ENCODE measurements at regions not wholly inside any gene's neighbourhood (a gene's known extent, or its start where the extent isn't known, plus 50 kb on each side); places are given as distances from the start of the nearest gene placed in this dataset.

GRCh38 chr7:26608402-26608801 lies 256.0 kb downstream of the SKAP2 start:
- Histone ChIP-seq H3K79me2 (no peaks in the 10 kb centered on the region), H4K20me1 (ENCODE audit: insufficient read depth, poor library complexity, severe bottlenecking) (no peaks in the 10 kb centered on the region), H3K9me3 (ENCODE audit: low read depth) (no peaks in the 10 kb centered on the region), H3K27me3 (peaks cover 3% of the 10 kb centered on the region), H3K9me2 (replicated peaks; ENCODE audit: insufficient read depth) (no peaks in the 10 kb centered on the region), H3K4me1 (ENCODE audit: insufficient read depth) (no peaks in the 10 kb centered on the region), H2AFZ (no peak overlapping the region), H3K36me3 (replicated peaks; ENCODE audit: insufficient read depth, low read depth) (no peaks in the 10 kb centered on the region), H3K4me2 (no peak overlapping the region), H3K4me3 (no peak overlapping the region), H3K27ac (no peak overlapping the region)
- DNase-seq (ENCODE audit: low spot score), result no peak
- WGBS (ENCODE audit: low lambda C conversion rate, missing lambda C conversion rate), result 93% methylated on average over 6 of the region's 6 CpGs
- TF ChIP-seq EZH2 (IDR thresholded peaks at IDR 0.05; ENCODE audit: borderline replicate concordance), result no peak
- TF ChIP-seq EZH2phosphoT487 (IDR thresholded peaks at IDR 0.05; ENCODE audit: low read depth, severe bottlenecking, unreplicated experiment), result no peak
- no peak for TF ChIP-seq CTCF (IDR thresholded peaks at IDR 0.05; ENCODE audit: poor library complexity)

GRCh38 chr7:26609082-26609481 lies 255.3 kb downstream of the SKAP2 start:
- H3K4me1 ChIP-seq (ENCODE audit: insufficient read depth), result no peaks in the 10 kb centered on the region
- H4K20me1 ChIP-seq (ENCODE audit: insufficient read depth, poor library complexity, severe bottlenecking), result no peaks in the 10 kb centered on the region
- no peak overlapping the region for H3K4me2 ChIP-seq
- H3K9me2 ChIP-seq (replicated peaks; ENCODE audit: insufficient read depth), result no peaks in the 10 kb centered on the region
- TF ChIP-seq CTCF (IDR thresholded peaks at IDR 0.05; ENCODE audit: poor library complexity) (no peak), EZH2 (IDR thresholded peaks at IDR 0.05; ENCODE audit: borderline replicate concordance) (no peak), EZH2phosphoT487 (IDR thresholded peaks at IDR 0.05; ENCODE audit: low read depth, severe bottlenecking, unreplicated experiment) (no peak)
- H3K36me3 ChIP-seq (replicated peaks; ENCODE audit: insufficient read depth, low read depth), result no peaks in the 10 kb centered on the region
- H3K27me3 ChIP-seq, result peaks cover 3% of the 10 kb centered on the region
- H3K79me2 ChIP-seq, result no peaks in the 10 kb centered on the region
- no peaks in the 10 kb centered on the region for H3K9me3 ChIP-seq (ENCODE audit: low read depth)
- DNase-seq (ENCODE audit: low spot score), result no peak
- H3K27ac ChIP-seq, result no peak overlapping the region
- no peak overlapping the region for H2AFZ ChIP-seq
- H3K4me3 ChIP-seq, result no peak overlapping the region
- 65% methylated on average over 2 of the region's 2 CpGs for WGBS (ENCODE audit: low lambda C conversion rate, missing lambda C conversion rate)

- DNase-seq (ENCODE audit: low spot score), result no peak
- TF ChIP-seq CTCF (IDR thresholded peaks at IDR 0.05; ENCODE audit: poor library complexity), result no peak
- no peak for TF ChIP-seq EZH2phosphoT487 (IDR thresholded peaks at IDR 0.05; ENCODE audit: low read depth, severe bottlenecking, unreplicated experiment)
- TF ChIP-seq EZH2 (IDR thresholded peaks at IDR 0.05; ENCODE audit: borderline replicate concordance), result no peak
- no peaks in the 10 kb centered on the region for H3K9me2 ChIP-seq (replicated peaks; ENCODE audit: insufficient read depth)
- no peaks in the 10 kb centered on the region for H3K9me3 ChIP-seq (ENCODE audit: low read depth)
- peaks cover 2% of the 10 kb centered on the region for H3K27me3 ChIP-seq
- H3K79me2 ChIP-seq, result no peaks in the 10 kb centered on the region
- H3K4me3 ChIP-seq, result no peak overlapping the region
- H4K20me1 ChIP-seq (ENCODE audit: insufficient read depth, poor library complexity, severe bottlenecking), result no peaks in the 10 kb centered on the region
- no peak overlapping the region for H2AFZ ChIP-seq
- no peaks in the 10 kb centered on the region for H3K4me1 ChIP-seq (ENCODE audit: insufficient read depth)
- no peak overlapping the region for H3K4me2 ChIP-seq
- no peak overlapping the region for H3K27ac ChIP-seq
- no peaks in the 10 kb centered on the region for H3K36me3 ChIP-seq (replicated peaks; ENCODE audit: insufficient read depth, low read depth)
- WGBS (ENCODE audit: low lambda C conversion rate, missing lambda C conversion rate), result 69% methylated on average over 6 of the region's 6 CpGs
These were observed 254.9 kb downstream of the SKAP2 start for GRCh38 chr7:26609532-26609931.

- no peaks in the 10 kb centered on the region for H4K20me1 ChIP-seq (ENCODE audit: insufficient read depth, poor library complexity, severe bottlenecking)
- no peaks in the 10 kb centered on the region for H3K9me3 ChIP-seq (ENCODE audit: low read depth)
- no peak for DNase-seq (ENCODE audit: low spot score)
- no peaks in the 10 kb centered on the region for H3K9me2 ChIP-seq (replicated peaks; ENCODE audit: insufficient read depth)
- no peaks in the 10 kb centered on the region for H3K36me3 ChIP-seq (replicated peaks; ENCODE audit: insufficient read depth, low read depth)
- H3K27me3 ChIP-seq, result no peaks in the 10 kb centered on the region
- no peak overlapping the region for H3K4me3 ChIP-seq
- no peak overlapping the region for H3K4me2 ChIP-seq
- no peak overlapping the region for H3K27ac ChIP-seq
- H2AFZ ChIP-seq, result no peak overlapping the region
- no peaks in the 10 kb centered on the region for H3K79me2 ChIP-seq
- 96% methylated on average over 11 of the region's 11 CpGs for WGBS (ENCODE audit: low lambda C conversion rate, missing lambda C conversion rate)
- no peaks in the 10 kb centered on the region for H3K4me1 ChIP-seq (ENCODE audit: insufficient read depth)
- no peak for TF ChIP-seq CTCF (IDR thresholded peaks at IDR 0.05; ENCODE audit: poor library complexity)
- no peak for TF ChIP-seq EZH2 (IDR thresholded peaks at IDR 0.05; ENCODE audit: borderline replicate concordance)
- TF ChIP-seq EZH2phosphoT487 (IDR thresholded peaks at IDR 0.05; ENCODE audit: low read depth, severe bottlenecking, unreplicated experiment), result no peak
These were observed 251.6 kb downstream of the SKAP2 start for GRCh38 chr7:26612742-26613141.

Data from hepatocyte (in vitro differentiated cells).